ENCODE measurements at regions not wholly inside any gene's neighbourhood (a gene's known extent, or its start where the extent isn't known, plus 50 kb on each side); places are given as distances from the start of the nearest gene placed in this dataset.

GRCh38 chr4:135354876-135355275 lies 1153.3 kb upstream of the PABPC4L start:
- TF ChIP-seq CTCF (conservative IDR thresholded peaks at IDR 0.05), result no peak
- TF ChIP-seq EZH2 (IDR thresholded peaks at IDR 0.05; ENCODE audit: low read depth), result no peak
